ENCODE measurements at regions not wholly inside any gene's neighbourhood (a gene's known extent, or its start where the extent isn't known, plus 50 kb on each side); places are given as distances from the start of the nearest gene placed in this dataset.

GRCh38 chr16:27726621-27727261, 176.8 kb downstream of the KATNIP start:
- no peaks in the 10 kb centered on the region for H3K27me3 ChIP-seq (ENCODE audit: control insufficient read depth, insufficient read depth, low read length)
- H3K36me3 ChIP-seq (ENCODE audit: control insufficient read depth, insufficient read depth, low read length): peaks cover 1% of the 10 kb centered on the region
- TF ChIP-seq CTCF (IDR thresholded peaks at IDR 0.05; ENCODE audit: insufficient read depth, low read length, poor library complexity, severe bottlenecking): no peak
- no peak overlapping the region for H3K4me3 ChIP-seq (ENCODE audit: low read depth, low read length)
- no peak for DNase-seq (ENCODE audit: low read depth)

GRCh38 chr16:27727941-27728340, 178.0 kb downstream of the KATNIP start:
- Histone ChIP-seq H3K27me3 (ENCODE audit: control insufficient read depth, insufficient read depth, low read length) (no peaks in the 10 kb centered on the region), H3K4me3 (ENCODE audit: low read depth, low read length) (no peak overlapping the region), H3K36me3 (ENCODE audit: control insufficient read depth, insufficient read depth, low read length) (peaks cover 1% of the 10 kb centered on the region)
- DNase-seq (ENCODE audit: low read depth): no peak
- no peak for TF ChIP-seq CTCF (IDR thresholded peaks at IDR 0.05; ENCODE audit: insufficient read depth, low read length, poor library complexity, severe bottlenecking)

- Histone ChIP-seq H3K4me3 (ENCODE audit: low read depth, low read length) (no peak overlapping the region), H3K36me3 (ENCODE audit: control insufficient read depth, insufficient read depth, low read length) (peaks cover 1% of the 10 kb centered on the region), H3K27me3 (ENCODE audit: control insufficient read depth, insufficient read depth, low read length) (no peaks in the 10 kb centered on the region)
- no peak for TF ChIP-seq CTCF (IDR thresholded peaks at IDR 0.05; ENCODE audit: insufficient read depth, low read length, poor library complexity, severe bottlenecking)
- DNase-seq (ENCODE audit: low read depth): no peak
Measured at GRCh38 chr16:27728691-27729090, 178.7 kb downstream of the KATNIP start.

- no peaks in the 10 kb centered on the region for H3K27me3 ChIP-seq (ENCODE audit: control insufficient read depth, insufficient read depth, low read length)
- H3K4me3 ChIP-seq (ENCODE audit: low read depth, low read length): no peak overlapping the region
- DNase-seq (ENCODE audit: low read depth): no peak
- TF ChIP-seq CTCF (IDR thresholded peaks at IDR 0.05; ENCODE audit: insufficient read depth, low read length, poor library complexity, severe bottlenecking): no peak
- H3K36me3 ChIP-seq (ENCODE audit: control insufficient read depth, insufficient read depth, low read length): no peaks in the 10 kb centered on the region
Measured at GRCh38 chr16:27729516-27730304, 179.8 kb downstream of the KATNIP start.

GRCh38 chr16:27730661-27731210, 180.8 kb downstream of the KATNIP start:
- no peak for DNase-seq (ENCODE audit: low read depth)
- H3K36me3 ChIP-seq (ENCODE audit: control insufficient read depth, insufficient read depth, low read length): no peaks in the 10 kb centered on the region
- no peak overlapping the region for H3K4me3 ChIP-seq (ENCODE audit: low read depth, low read length)
- H3K27me3 ChIP-seq (ENCODE audit: control insufficient read depth, insufficient read depth, low read length): no peaks in the 10 kb centered on the region
- no peak for TF ChIP-seq CTCF (IDR thresholded peaks at IDR 0.05; ENCODE audit: insufficient read depth, low read length, poor library complexity, severe bottlenecking)

All from kidney epithelial cell (primary cell).